GM12878 (cell line): ENCODE measurements at regions not wholly inside any gene's neighbourhood (a gene's known extent, or its start where the extent isn't known, plus 50 kb on each side); places are given as distances from the start of the nearest gene placed in this dataset.

Experiments used
- CTCF ChIP-seq, 3 experiments: IDR thresholded peaks in 2 of 3; conservative IDR thresholded peaks in 1 of 3; 2 replicates each; pipeline ENCODE4 v1.5.1; 2011; ENCODE audit warnings: low read depth in 3 of 3, low read length in 3 of 3, mild to moderate bottlenecking in 3 of 3, control low read depth in 2 of 3, moderate library complexity in 2 of 3, inconsistent platforms in 1 of 3, mixed read lengths in 1 of 3; ENCODE audit not compliant: control insufficient read depth in 2 of 3, insufficient read depth in 1 of 3; ENCODE audit errors: extremely low read depth in 1 of 3
- KDM1A ChIP-seq: fragments of 200-600 bp; sonication (generic); IDR thresholded peaks from 2 replicates; pipeline ENCODE4 v1.6.1; 2016; ENCODE audit warnings: borderline replicate concordance
- POLR2AphosphoS5 ChIP-seq: IDR thresholded peaks from 2 replicates; pipeline ENCODE4 v1.6.1; 2011; ENCODE audit warnings: mild to moderate bottlenecking, low read length, inconsistent platforms
- REST ChIP-seq: IDR thresholded peaks from 2 replicates; pipeline ENCODE4 v1.6.1; 2012; ENCODE audit warnings: mild to moderate bottlenecking, low read depth, low read length
- TAF1 ChIP-seq: IDR thresholded peaks from 2 replicates; pipeline ENCODE4 v1.6.1; 2011; ENCODE audit warnings: mild to moderate bottlenecking, low read depth, low read length, borderline replicate concordance

GRCh38 chr16:27704252-27704651 is 154.3 kb downstream of the KATNIP start:
- TF ChIP-seq POLR2AphosphoS5 (no peak), CTCF (IDR thresholded peaks at IDR 0.05 in 2 of 3, conservative IDR thresholded peaks at IDR 0.05 in 1 of 3; ENCODE audit: control insufficient read depth in 2 of 3, extremely low read depth in 1 of 3, insufficient read depth in 1 of 3, low read depth in 3 of 3, low read length in 3 of 3) (no peak), TAF1 (no peak), REST (no peak), KDM1A (no peak)
